Trophoblast cell (in vitro differentiated cells and primary cell): ENCODE measurements at regions not wholly inside any gene's neighbourhood (a gene's known extent, or its start where the extent isn't known, plus 50 kb on each side); places are given as distances from the start of the nearest gene placed in this dataset.
A peak's percentile ranks its signal among the peaks of the same experiment; 100 is the strongest.
"Not testable (repeated sequence)": the region's sequence is repeated elsewhere in the genome, so short reads cannot be mapped to it uniquely, and the experiment has no call there.

Experiments
- DNase-seq, 2 donors: peaks; one replicate each; pipeline ENCODE4 v3.0.0-alpha.2; 2016
- H2AFZ ChIP-seq: 2 replicates; pipeline ENCODE4 v1.6.1; 2013; ENCODE audit warnings: low read length, moderate library complexity, mild to moderate bottlenecking; ENCODE audit not compliant: insufficient read depth, poor library complexity
- H2AK5ac ChIP-seq: 2 replicates; pipeline ENCODE4 v1.6.1; 2013; ENCODE audit warnings: mild to moderate bottlenecking, low read length
- H2BK120ac ChIP-seq: 2 replicates; pipeline ENCODE4 v1.6.1; 2013; ENCODE audit warnings: low read length, mild to moderate bottlenecking, moderate library complexity; ENCODE audit not compliant: insufficient read depth, poor library complexity
- H2BK12ac ChIP-seq: 2 replicates; pipeline ENCODE4 v1.6.1; 2013; ENCODE audit warnings: mild to moderate bottlenecking, low read length, moderate library complexity
- H2BK5ac ChIP-seq: 2 replicates; pipeline ENCODE4 v1.6.1; 2013; ENCODE audit warnings: low read length, low read depth, moderate library complexity, mild to moderate bottlenecking; ENCODE audit not compliant: poor library complexity
- H3K14ac ChIP-seq: 2 replicates; pipeline ENCODE4 v1.6.1; 2013; ENCODE audit warnings: mild to moderate bottlenecking, low read length
- H3K18ac ChIP-seq: 2 replicates; pipeline ENCODE4 v1.6.1; 2013; ENCODE audit warnings: mild to moderate bottlenecking, low read length
- H3K23ac ChIP-seq: 2 replicates; pipeline ENCODE4 v1.6.1; 2013; ENCODE audit warnings: low read length
- H3K27ac ChIP-seq: 2 replicates; pipeline ENCODE4 v1.5.1; 2013; ENCODE audit warnings: low read depth, mild to moderate bottlenecking, inconsistent platforms, low read length, moderate library complexity
- H3K27me3 ChIP-seq: 2 replicates; pipeline ENCODE4 v1.6.1; 2013; ENCODE audit warnings: inconsistent platforms, mild to moderate bottlenecking, low read length, moderate library complexity; ENCODE audit not compliant: insufficient read depth
- H3K36me3 ChIP-seq, 2 experiments: 1 replicate in 1 of 2; 2 replicates in 1 of 2; pipeline ENCODE4 v1.6.1; 2013; ENCODE audit warnings: low read length in 2 of 2, mild to moderate bottlenecking in 2 of 2, moderate library complexity in 1 of 2; ENCODE audit not compliant: insufficient read depth in 2 of 2, control insufficient read depth in 1 of 2
- H3K4ac ChIP-seq: 2 replicates; pipeline ENCODE4 v1.6.1; 2013; ENCODE audit warnings: low read depth, mild to moderate bottlenecking, low read length, moderate library complexity
- H3K4me1 ChIP-seq, 2 experiments: 1 replicate in 1 of 2; 2 replicates in 1 of 2; pipeline ENCODE4 v1.6.1; 2013; ENCODE audit warnings: low read length in 2 of 2, mild to moderate bottlenecking in 2 of 2, moderate library complexity in 1 of 2; ENCODE audit not compliant: insufficient read depth in 2 of 2, control insufficient read depth in 1 of 2
- H3K4me2 ChIP-seq: 2 replicates; pipeline ENCODE4 v1.6.1; 2013; ENCODE audit warnings: inconsistent platforms, mild to moderate bottlenecking, low read length, moderate library complexity
- H3K4me3 ChIP-seq: 2 replicates; pipeline ENCODE4 v1.5.1; 2013; ENCODE audit warnings: mild to moderate bottlenecking, low read depth, low read length, inconsistent platforms
- H3K79me1 ChIP-seq: one replicate; pipeline ENCODE4 v1.6.1; 2013; ENCODE audit warnings: low read length
- H3K79me2 ChIP-seq: 2 replicates; pipeline ENCODE4 v1.6.1; 2013; ENCODE audit warnings: low read length, mild to moderate bottlenecking; ENCODE audit not compliant: control insufficient read depth, insufficient read depth, poor library complexity
- H3K9ac ChIP-seq: 2 replicates; pipeline ENCODE4 v1.6.1; 2013; ENCODE audit warnings: mild to moderate bottlenecking, low read length
- H3K9me3 ChIP-seq: 2 replicates; pipeline ENCODE4 v1.6.1; 2013; ENCODE audit warnings: low read depth, mild to moderate bottlenecking, control low read depth, inconsistent platforms, low read length; ENCODE audit not compliant: insufficient read depth
- H4K12ac ChIP-seq: 2 replicates; pipeline ENCODE4 v1.6.1; 2013; ENCODE audit warnings: low read depth, mild to moderate bottlenecking, low read length, moderate library complexity
- H4K8ac ChIP-seq: 2 replicates; pipeline ENCODE4 v1.6.1; 2013; ENCODE audit warnings: low read depth, mild to moderate bottlenecking, low read length, moderate library complexity
- H4K91ac ChIP-seq: one replicate; pipeline ENCODE4 v1.6.1; 2013; ENCODE audit warnings: low read depth, mild to moderate bottlenecking, low read length, moderate library complexity
- WGBS: extraction: QIAGEN DNeasy Blood & Tissue Kit; methylation state at CpG from one replicate; pipeline ENCODE4 v1.1.7; 2013; ENCODE audit warnings: missing lambda C conversion rate; ENCODE audit not compliant: insufficient read length, insufficient coverage; ENCODE audit errors: extremely low coverage; 5-methylcytosine and 5-hydroxymethylcytosine counted together

DNA sequence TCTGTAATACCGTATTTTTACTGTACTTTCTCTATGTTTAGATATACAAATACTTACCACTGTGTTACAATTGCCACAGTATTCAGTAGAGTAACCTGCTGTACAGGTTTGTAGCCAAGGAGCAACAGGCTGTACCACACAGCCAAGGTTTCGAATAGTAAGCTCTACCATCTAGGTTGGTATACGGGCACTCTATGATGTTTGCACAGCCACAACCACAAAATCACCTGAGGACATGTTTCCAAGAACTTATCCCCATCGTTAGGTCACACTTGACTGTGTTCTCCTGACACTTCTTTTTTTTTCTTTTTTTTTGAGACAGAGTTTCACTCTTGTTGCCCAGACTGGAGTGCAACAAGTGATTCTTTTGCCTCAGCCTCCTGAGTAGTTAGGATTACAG is 134.6 kb upstream of the TRIM24 start:
- Histone ChIP-seq H4K8ac (no peak overlapping the region), H3K4me3 (no peak overlapping the region), H3K9me3 (peaks cover 2% of the 10 kb centered on the region), H3K14ac (no peak overlapping the region), H3K23ac (no peak overlapping the region), H2BK12ac (peak overlapping the region; percentile 8), H2BK120ac (no peak overlapping the region), H3K4me2 (no peak overlapping the region), H2AFZ (no peak overlapping the region), H3K18ac (no peak overlapping the region), H3K4me1 (peaks cover 0 to 3% of the 10 kb centered on the region in 2 experiments), H4K91ac (peak overlapping the region; percentile 2), H3K36me3 (peaks cover 0 to 3% of the 10 kb centered on the region in 2 experiments), H3K79me1 (peaks cover 17% of the 10 kb centered on the region), H3K27ac (no peak overlapping the region), H2BK5ac (no peak overlapping the region), H3K27me3 (no peaks in the 10 kb centered on the region), H3K9ac (no peak overlapping the region), H2AK5ac (no peak overlapping the region), H4K12ac (no peak overlapping the region), H3K4ac (no peak overlapping the region), H3K79me2 (no peaks in the 10 kb centered on the region)
- no peak for DNase-seq
- no CpG with 5 or more reads among the region's 4 CpGs for WGBS

GRCh38 chr7:138328215-138328614 is 131.8 kb upstream of the TRIM24 start:
- Histone ChIP-seq H3K4me3 (no peak overlapping the region), H3K79me1 (peaks cover 20% of the 10 kb centered on the region), H4K8ac (no peak overlapping the region), H4K91ac (no peak overlapping the region), H3K4ac (no peak overlapping the region), H4K12ac (no peak overlapping the region), H3K36me3 (peaks cover 0 to 3% of the 10 kb centered on the region in 2 experiments), H3K4me1 (no peaks in the 10 kb centered on the region), H3K79me2 (no peaks in the 10 kb centered on the region), H3K14ac (no peak overlapping the region), H2BK5ac (no peak overlapping the region), H3K27me3 (no peaks in the 10 kb centered on the region), H3K9me3 (peaks cover 2% of the 10 kb centered on the region), H3K18ac (no peak overlapping the region), H3K23ac (no peak overlapping the region), H3K27ac (peak overlapping the region; percentile 80), H2AFZ (no peak overlapping the region), H3K9ac (no peak overlapping the region), H3K4me2 (no peak overlapping the region), H2BK120ac (no peak overlapping the region), H2BK12ac (no peak overlapping the region), H2AK5ac (no peak overlapping the region)
- no CpG with 5 or more reads among the region's 2 CpGs for WGBS
- peak; percentile 71 to 81 for DNase-seq

DNA sequence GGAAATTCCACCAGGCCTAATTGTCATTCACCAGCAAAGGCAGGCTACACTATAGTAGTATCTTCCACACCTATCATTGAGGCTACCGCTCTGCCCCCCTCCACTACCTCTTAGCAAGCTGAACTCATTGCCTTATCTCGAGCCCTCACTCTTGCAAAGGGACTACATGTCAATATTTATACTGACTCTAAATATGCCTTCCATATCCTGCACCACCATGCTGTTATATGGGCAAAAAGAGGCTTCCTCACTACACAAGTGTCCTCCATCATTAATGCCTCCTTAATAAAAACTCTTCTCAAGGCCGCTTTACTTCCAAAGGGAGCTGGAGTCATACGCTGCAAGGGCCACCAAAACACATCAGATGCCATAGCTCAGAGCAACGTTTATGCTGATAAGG is 127.2 kb upstream of the TRIM24 start:
- not testable (repeated sequence) for H3K27ac ChIP-seq, H3K18ac ChIP-seq, H2AK5ac ChIP-seq, H3K9me3 ChIP-seq, H2BK120ac ChIP-seq, H4K8ac ChIP-seq, H2BK12ac ChIP-seq, H2AFZ ChIP-seq, H3K79me2 ChIP-seq, H3K4me3 ChIP-seq, H3K4ac ChIP-seq, H3K14ac ChIP-seq, H3K23ac ChIP-seq, H2BK5ac ChIP-seq, H3K4me2 ChIP-seq, H4K12ac ChIP-seq, H3K4me1 ChIP-seq, H3K36me3 ChIP-seq, H4K91ac ChIP-seq, DNase-seq, H3K27me3 ChIP-seq, H3K9ac ChIP-seq
- WGBS = no CpG with 5 or more reads among the region's 5 CpGs
- H3K79me1 ChIP-seq = peaks cover 14% of the 10 kb centered on the region

- peaks cover 8% of the 10 kb centered on the region for H3K9me3 ChIP-seq
- no peak overlapping the region for H4K12ac ChIP-seq
- H3K79me1 ChIP-seq = no peaks in the 10 kb centered on the region
These were observed 121.7 kb upstream of the TRIM24 start for GRCh38 chr7:138338361-138338760.

More at GRCh38 chr7:138338361-138338760, 121.7 kb upstream of the TRIM24 start:
- Histone ChIP-seq H3K18ac (no peak overlapping the region), H3K4me2 (no peak overlapping the region), H3K36me3 (peaks cover 0 to 3% of the 10 kb centered on the region in 2 experiments), H3K27ac (no peak overlapping the region), H2BK120ac (no peak overlapping the region), H3K4me3 (no peak overlapping the region), H4K91ac (no peak overlapping the region), H2AK5ac (no peak overlapping the region), H3K23ac (no peak overlapping the region), H3K79me2 (no peaks in the 10 kb centered on the region), H2BK5ac (no peak overlapping the region), H3K27me3 (no peaks in the 10 kb centered on the region), H3K4ac (no peak overlapping the region), H2BK12ac (no peak overlapping the region), H3K9ac (no peak overlapping the region), H3K4me1 (no peaks in the 10 kb centered on the region), H3K14ac (no peak overlapping the region), H4K8ac (no peak overlapping the region), H2AFZ (no peak overlapping the region)
- no peak for DNase-seq
